Astrocyte of the spinal cord (primary cell): ENCODE measurements at regions not wholly inside any gene's neighbourhood (a gene's known extent, or its start where the extent isn't known, plus 50 kb on each side); places are given as distances from the start of the nearest gene placed in this dataset.
A peak's percentile ranks its signal among the peaks of the same experiment; 100 is the strongest.

Source experiments
- DNase-seq: peaks from one replicate; pipeline ENCODE4 v3.0.0; 2011; ENCODE audit warnings: low read depth, low spot score
- H3K4me3 ChIP-seq: 2 replicates; pipeline ENCODE4 v1.5.1; 2011; ENCODE audit warnings: low read depth, mild to moderate bottlenecking, low read length, moderate library complexity
- CTCF ChIP-seq: IDR thresholded peaks from 2 replicates; pipeline ENCODE4 v1.5.1; 2012; ENCODE audit warnings: low read depth, mild to moderate bottlenecking, low read length, inconsistent platforms
- in situ Hi-C: cut with HindIII; loops from 2 replicates; pipeline ENCODE4 v1.10.0; 2017; ENCODE audit warnings: low sequenced_read_pairs

- no peak for DNase-seq
- in situ Hi-C loops, result no loop called here
- no peak for TF ChIP-seq CTCF
- no peak overlapping the region for H3K4me3 ChIP-seq
Observed at GRCh38 chr10:89079961-89080360, 89.4 kb downstream of the FAS start.

GRCh38 chr10:89078724-89079672 is 88.4 kb downstream of the FAS start:
- no peak for TF ChIP-seq CTCF

GRCh38 chr10:89076120-89076519 is 85.5 kb downstream of the FAS start:
- in situ Hi-C loops, result no loop called here
- no peak overlapping the region for H3K4me3 ChIP-seq
- DNase-seq, result no peak
- TF ChIP-seq CTCF, result no peak

More at GRCh38 chr10:89078724-89079672, 88.4 kb downstream of the FAS start:
- in situ Hi-C loops, result no loop called here
- DNase-seq, result no peak
- H3K4me3 ChIP-seq, result no peak overlapping the region

GRCh38 chr10:89075631-89076030 is 85.0 kb downstream of the FAS start:
- DNase-seq, result no peak
- in situ Hi-C loops, result no loop called here
- no peak overlapping the region for H3K4me3 ChIP-seq
- no peak for TF ChIP-seq CTCF

- in situ Hi-C loops, result no loop called here
- peak; percentile 60 for DNase-seq
- TF ChIP-seq CTCF, result no peak
- no peak overlapping the region for H3K4me3 ChIP-seq
Observed at GRCh38 chr10:89074120-89074519, 83.5 kb downstream of the FAS start.

GRCh38 chr10:89073719-89074118 is 83.1 kb downstream of the FAS start:
- in situ Hi-C loops, result no loop called here
- H3K4me3 ChIP-seq, result no peak overlapping the region
- TF ChIP-seq CTCF, result no peak
- DNase-seq, result no peak
